HPDE6-E6E7 (cell line): ENCODE measurements at regions not wholly inside any gene's neighbourhood (a gene's known extent, or its start where the extent isn't known, plus 50 kb on each side); places are given as distances from the start of the nearest gene placed in this dataset.

Experiments
- DNase-seq: peaks from one replicate; pipeline ENCODE4 v3.0.0; 2011; ENCODE audit warnings: missing footprints; ENCODE audit errors: extremely low spot score

GRCh38 chr7:46678421-46678820 is 757.3 kb upstream of the IGFBP3 start:
- no peak for DNase-seq

- DNase-seq, result no peak
These were observed 754.4 kb upstream of the IGFBP3 start for GRCh38 chr7:46675456-46675855.

- DNase-seq, result no peak
These were observed 751.8 kb upstream of the IGFBP3 start for GRCh38 chr7:46672861-46673260.

- DNase-seq, result no peak
These were observed 750.2 kb upstream of the IGFBP3 start for GRCh38 chr7:46671108-46671769.

GRCh38 chr7:46669028-46669427 is 748.0 kb upstream of the IGFBP3 start:
- DNase-seq, result no peak

- DNase-seq, result no peak
These were observed 743.4 kb upstream of the IGFBP3 start for GRCh38 chr7:46664453-46664852.

- no peak for DNase-seq
These were observed 742.0 kb upstream of the IGFBP3 start for GRCh38 chr7:46663025-46663424.

GRCh38 chr7:46661431-46661830 is 740.4 kb upstream of the IGFBP3 start:
- DNase-seq, result no peak

GRCh38 chr7:46660402-46660980 is 739.4 kb upstream of the IGFBP3 start:
- no peak for DNase-seq

- no peak for DNase-seq
These were observed 737.2 kb upstream of the IGFBP3 start for GRCh38 chr7:46658281-46658680.

- DNase-seq, result no peak
These were observed 733.7 kb upstream of the IGFBP3 start for GRCh38 chr7:46654546-46655443.

GRCh38 chr7:46653848-46654247 is 732.8 kb upstream of the IGFBP3 start:
- DNase-seq, result no peak

GRCh38 chr7:46652317-46652716 is 731.2 kb upstream of the IGFBP3 start:
- DNase-seq, result no peak

GRCh38 chr7:46651561-46652088 is 730.6 kb upstream of the IGFBP3 start:
- DNase-seq, result peak; percentile 74

GRCh38 chr7:46651070-46651469 is 730.0 kb upstream of the IGFBP3 start:
- peak; percentile 80 for DNase-seq

- DNase-seq, result no peak
These were observed 728.8 kb upstream of the IGFBP3 start for GRCh38 chr7:46649876-46650275.

- DNase-seq, result no peak
These were observed 717.0 kb upstream of the IGFBP3 start for GRCh38 chr7:46637793-46638735.

- DNase-seq, result no peak
These were observed 715.0 kb upstream of the IGFBP3 start for GRCh38 chr7:46636022-46636421.

- no peak for DNase-seq
These were observed 712.7 kb upstream of the IGFBP3 start for GRCh38 chr7:46633630-46634240.

GRCh38 chr7:46633200-46633599 is 712.1 kb upstream of the IGFBP3 start:
- DNase-seq, result no peak

GRCh38 chr7:46630031-46630430 is 709.0 kb upstream of the IGFBP3 start:
- no peak for DNase-seq
